SH-SY5Y (cell line): ENCODE measurements at regions not wholly inside any gene's neighbourhood (a gene's known extent, or its start where the extent isn't known, plus 50 kb on each side); places are given as distances from the start of the nearest gene placed in this dataset.

Experiments
- GATA2 ChIP-seq: IDR thresholded peaks from 2 replicates; pipeline ENCODE4 v1.6.1; 2011; ENCODE audit warnings: mild to moderate bottlenecking, low read depth, low read length
- GATA3 ChIP-seq: IDR thresholded peaks from 2 replicates; pipeline ENCODE4 v1.6.1; 2011; ENCODE audit warnings: low read depth, mild to moderate bottlenecking, low read length, moderate library complexity

GRCh38 chr1:81618376-81618775, 182.4 kb upstream of the ADGRL2 start:
- TF ChIP-seq GATA3 = no peak
- TF ChIP-seq GATA2 = no peak
